ENCODE measurements at regions not wholly inside any gene's neighbourhood (a gene's known extent, or its start where the extent isn't known, plus 50 kb on each side); places are given as distances from the start of the nearest gene placed in this dataset.

DNA sequence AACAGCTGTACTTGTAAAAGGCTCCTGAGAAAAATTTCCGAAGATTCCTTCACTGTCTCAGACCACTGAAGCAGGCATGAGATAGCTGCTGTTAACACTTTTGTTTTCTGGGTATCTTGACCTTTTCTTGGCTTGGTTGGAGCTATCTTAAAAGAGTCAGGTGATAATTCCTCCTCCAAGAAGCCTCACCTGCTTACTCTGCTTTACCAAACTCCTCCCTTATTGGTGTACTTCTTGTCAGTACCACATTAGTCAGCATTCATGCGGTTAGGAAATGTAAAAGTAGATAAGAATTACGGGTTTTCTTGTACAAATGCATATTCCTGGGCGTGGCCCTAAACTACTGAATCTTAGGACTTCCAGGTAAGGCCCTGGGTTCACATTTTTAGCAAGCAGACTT lies 489.8 kb upstream of the LARGE1 start:
- TF ChIP-seq EP300 (IDR thresholded peaks at IDR 0.05) = no peak
- no peak for TF ChIP-seq POLR2A (IDR thresholded peaks at IDR 0.05)
- no peak for TF ChIP-seq CTCF (IDR thresholded peaks at IDR 0.05)

Data from ovary (tissue), 3 donors.